GM18498 (cell line): ENCODE measurements at regions not wholly inside any gene's neighbourhood (a gene's known extent, or its start where the extent isn't known, plus 50 kb on each side); places are given as distances from the start of the nearest gene placed in this dataset.

Experiments
- ATAC-seq: cut with Tn5 transposase; IDR thresholded peaks from one replicate; pipeline ENCODE4 v1.9.1; 2021; ENCODE audit warnings: mild to moderate bottlenecking, moderate library complexity; ENCODE audit not compliant: unreplicated experiment

DNA sequence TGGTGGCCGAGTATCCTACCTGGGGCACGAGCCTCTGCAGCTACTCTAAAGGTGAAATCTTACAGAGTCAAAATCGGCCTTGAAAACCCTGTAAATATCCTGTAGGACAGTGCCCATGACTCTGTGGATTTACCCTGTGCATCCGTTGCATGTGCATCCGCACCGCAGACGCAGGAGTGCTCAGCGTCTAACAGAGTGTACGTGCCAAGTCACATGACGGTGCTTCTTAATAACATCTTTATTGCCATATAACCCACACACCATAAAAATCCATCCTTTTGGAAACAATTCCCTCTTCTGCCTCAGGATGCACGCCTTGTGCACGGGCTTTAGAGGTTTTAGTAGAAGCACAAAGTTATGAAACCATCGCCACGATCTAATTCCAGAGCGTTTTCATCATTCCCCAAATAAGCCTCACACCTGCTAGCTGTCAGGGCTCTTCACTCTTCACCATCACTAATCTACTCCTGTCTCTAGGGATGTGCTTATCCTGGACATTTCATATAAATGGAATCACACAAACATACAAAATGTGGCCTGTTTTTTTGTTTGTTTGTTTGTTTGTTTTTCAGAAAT, 384.5 kb upstream of the SULF2 start:
- no peak for ATAC-seq

DNA sequence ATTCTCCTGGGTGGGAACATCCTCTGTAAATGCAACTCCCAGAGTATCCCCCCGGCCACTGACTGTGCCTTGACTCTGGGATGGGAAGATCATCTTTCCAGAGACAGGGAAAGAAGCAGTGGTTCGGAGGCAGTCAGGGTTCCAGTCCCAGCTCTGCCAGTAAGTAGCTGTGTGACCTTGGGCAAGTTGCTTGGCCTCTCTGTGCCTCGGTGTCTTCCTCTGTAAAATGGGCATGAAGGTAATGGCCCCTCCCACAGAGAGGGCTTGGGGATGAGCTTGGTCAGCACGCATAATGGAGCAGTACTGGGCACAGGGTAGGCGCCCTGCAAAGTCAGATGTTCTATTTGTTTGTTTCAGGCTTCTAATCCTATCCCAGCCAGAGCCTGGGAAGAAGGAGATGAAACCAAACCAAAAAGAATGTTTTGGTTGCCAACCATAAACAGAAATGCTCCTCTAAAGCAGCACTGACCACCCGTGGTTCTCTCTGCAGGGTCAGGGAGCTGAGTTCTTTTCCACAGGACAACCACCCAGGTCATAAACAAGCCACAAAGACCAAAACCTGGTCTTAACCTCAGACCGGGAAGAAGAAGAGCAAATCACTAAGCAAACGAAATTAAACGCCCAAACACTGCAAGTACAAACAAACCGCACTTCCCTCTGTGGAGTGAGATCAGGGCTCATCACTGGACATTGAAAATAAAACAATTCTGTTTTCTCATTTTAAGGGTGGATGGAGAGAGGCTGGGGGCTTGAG, 381.0 kb upstream of the SULF2 start:
- ATAC-seq: no peak

DNA sequence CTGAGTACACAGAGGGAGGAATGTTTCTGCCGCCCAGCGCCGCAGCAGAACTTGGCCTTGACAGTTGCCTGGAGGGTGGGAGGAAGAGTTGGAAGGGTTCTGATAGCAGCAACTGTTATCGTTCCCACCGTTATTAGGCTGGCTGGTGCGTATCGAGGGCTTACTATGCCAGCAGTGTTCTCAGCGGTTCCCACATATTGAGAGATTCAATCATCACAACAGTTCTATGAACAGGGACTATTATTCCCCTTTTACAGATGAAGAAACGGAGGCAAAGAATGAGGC, 380.1 kb upstream of the SULF2 start:
- no peak for ATAC-seq

GRCh38 chr20:48164566-48165400, 379.5 kb upstream of the SULF2 start:
- ATAC-seq: no peak

DNA sequence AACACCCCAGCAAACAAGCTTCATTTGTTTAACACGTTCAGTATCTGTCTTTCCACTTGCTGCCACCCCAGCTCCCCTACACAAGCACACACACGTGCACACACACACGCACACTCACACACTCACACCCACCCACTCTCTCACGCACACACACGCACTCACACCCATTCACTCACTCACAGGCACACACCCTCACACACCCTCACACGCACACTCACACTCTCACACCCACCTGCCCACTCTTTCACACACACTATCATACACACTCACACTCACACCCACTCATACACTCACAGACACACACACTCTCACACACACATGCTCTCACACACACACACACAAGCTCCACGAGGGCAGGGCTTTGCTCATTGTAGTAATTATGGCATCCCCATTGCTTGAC, 378.8 kb upstream of the SULF2 start:
- no peak for ATAC-seq

DNA sequence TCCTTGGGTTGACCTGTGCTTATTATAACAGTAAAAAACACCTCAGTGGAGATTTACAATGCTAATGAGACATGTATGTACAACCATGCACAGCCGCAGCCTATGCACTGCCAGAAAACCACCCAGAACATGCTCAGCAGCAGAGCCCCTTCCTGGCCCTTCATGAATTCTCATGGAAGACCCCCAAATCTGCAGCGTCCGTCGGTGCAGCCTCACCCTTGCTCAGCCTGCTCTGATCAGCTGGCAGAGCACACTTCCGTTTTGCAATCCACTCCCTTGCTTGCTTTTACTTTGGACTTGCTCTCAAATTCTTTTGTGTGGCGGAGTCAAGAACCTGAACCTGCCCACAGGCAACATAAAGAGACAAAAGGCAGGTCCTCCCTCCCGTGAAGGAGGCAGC, 378.2 kb upstream of the SULF2 start:
- no peak for ATAC-seq

- ATAC-seq: no peak
These were observed 377.3 kb upstream of the SULF2 start for GRCh38 chr20:48162621-48163020.

GRCh38 chr20:48159145-48160008, 374.1 kb upstream of the SULF2 start:
- ATAC-seq: no peak

- ATAC-seq: no peak
These were observed 372.7 kb upstream of the SULF2 start for GRCh38 chr20:48158014-48158413.

- ATAC-seq: no peak
These were observed 371.8 kb upstream of the SULF2 start for GRCh38 chr20:48156951-48157700.

DNA sequence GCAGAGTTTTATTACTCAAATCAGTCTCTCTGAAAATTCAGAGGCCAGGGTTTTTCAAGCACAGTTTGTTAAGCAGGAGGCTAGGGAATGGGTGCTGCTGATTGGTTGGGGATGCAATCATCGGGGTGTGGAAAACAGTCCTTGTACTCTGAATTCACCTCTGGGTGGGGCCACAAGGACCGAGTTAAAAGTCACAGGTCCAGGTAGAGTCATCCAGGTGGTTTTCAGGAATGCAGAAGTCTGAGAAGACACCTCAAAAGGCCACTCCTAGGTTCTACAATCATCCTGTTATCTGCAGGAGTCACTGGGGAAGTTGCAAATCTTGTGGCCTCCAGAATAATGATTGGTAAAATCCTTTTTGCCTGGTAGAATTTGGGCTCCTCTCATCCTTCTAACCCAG, 371.2 kb upstream of the SULF2 start:
- ATAC-seq: no peak

GRCh38 chr20:48155268-48155667, 370.0 kb upstream of the SULF2 start:
- ATAC-seq: no peak

- no peak for ATAC-seq
These were observed 368.9 kb upstream of the SULF2 start for GRCh38 chr20:48154040-48154765.

DNA sequence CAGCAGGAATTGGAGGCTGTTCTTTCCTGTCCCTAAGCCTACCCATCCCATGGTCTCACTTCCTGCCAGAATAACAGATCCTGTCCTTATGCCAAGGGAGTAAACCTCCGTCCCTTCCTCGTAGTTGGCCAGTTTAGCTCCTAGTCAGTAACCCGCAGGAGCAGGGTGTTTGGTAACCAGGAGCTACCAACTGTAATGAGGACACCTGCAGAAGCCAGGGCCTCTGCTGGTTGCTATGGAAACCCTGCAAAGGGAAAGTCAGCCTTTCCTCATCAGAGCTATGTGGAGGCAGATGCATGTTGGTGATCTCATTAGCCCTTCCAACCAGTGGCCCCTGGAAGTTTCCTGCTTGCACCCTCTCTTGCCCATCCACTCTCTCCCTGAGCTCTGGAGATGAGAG, 368.2 kb upstream of the SULF2 start:
- no peak for ATAC-seq

GRCh38 chr20:48153103-48153502, 367.8 kb upstream of the SULF2 start:
- ATAC-seq: no peak

- no peak for ATAC-seq
These were observed 365.3 kb upstream of the SULF2 start for GRCh38 chr20:48150568-48150967.

- ATAC-seq: no peak
These were observed 364.6 kb upstream of the SULF2 start for GRCh38 chr20:48149902-48150301.

- no peak for ATAC-seq
These were observed 363.8 kb upstream of the SULF2 start for GRCh38 chr20:48148916-48149672.

DNA sequence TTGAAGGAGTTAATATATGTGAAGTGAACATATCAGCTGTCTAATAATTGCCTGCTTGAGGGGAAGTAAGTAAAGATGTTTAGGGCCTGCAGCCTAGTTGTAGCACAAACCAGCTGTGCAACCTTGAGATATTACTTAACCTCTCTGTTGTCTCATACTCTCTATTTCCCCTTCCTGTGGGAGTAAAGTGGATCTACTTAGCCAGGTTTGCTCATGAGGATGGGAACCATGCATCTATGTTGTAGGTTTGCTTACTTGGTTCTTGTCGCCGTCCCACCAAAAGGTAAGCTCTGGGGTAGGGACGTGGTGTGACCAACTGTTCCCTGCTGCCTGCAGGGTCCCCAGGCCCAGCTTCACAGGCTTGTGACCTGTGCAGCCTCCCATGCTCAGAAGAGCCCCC, 362.7 kb upstream of the SULF2 start:
- no peak for ATAC-seq
